ENCODE measurements at regions not wholly inside any gene's neighbourhood (a gene's known extent, or its start where the extent isn't known, plus 50 kb on each side); places are given as distances from the start of the nearest gene placed in this dataset.

GRCh38 chr9:20016611-20017010 lies 227.8 kb upstream of the SLC24A2 start:
- no peak overlapping the region for H3K4me3 ChIP-seq (ENCODE audit: low read depth, low read length)
- TF ChIP-seq, protein P1, sequence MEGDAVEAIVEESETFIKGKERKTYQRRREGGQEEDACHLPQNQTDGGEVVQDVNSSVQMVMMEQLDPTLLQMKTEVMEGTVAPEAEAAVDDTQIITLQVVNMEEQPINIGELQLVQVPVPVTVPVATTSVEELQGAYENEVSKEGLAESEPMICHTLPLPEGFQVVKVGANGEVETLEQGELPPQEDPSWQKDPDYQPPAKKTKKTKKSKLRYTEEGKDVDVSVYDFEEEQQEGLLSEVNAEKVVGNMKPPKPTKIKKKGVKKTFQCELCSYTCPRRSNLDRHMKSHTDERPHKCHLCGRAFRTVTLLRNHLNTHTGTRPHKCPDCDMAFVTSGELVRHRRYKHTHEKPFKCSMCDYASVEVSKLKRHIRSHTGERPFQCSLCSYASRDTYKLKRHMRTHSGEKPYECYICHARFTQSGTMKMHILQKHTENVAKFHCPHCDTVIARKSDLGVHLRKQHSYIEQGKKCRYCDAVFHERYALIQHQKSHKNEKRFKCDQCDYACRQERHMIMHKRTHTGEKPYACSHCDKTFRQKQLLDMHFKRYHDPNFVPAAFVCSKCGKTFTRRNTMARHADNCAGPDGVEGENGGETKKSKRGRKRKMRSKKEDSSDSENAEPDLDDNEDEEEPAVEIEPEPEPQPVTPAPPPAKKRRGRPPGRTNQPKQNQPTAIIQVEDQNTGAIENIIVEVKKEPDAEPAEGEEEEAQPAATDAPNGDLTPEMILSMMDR (IDR thresholded peaks at IDR 0.05; ENCODE audit: insufficient read depth, low read depth, low read length) = no peak
- DNase-seq (ENCODE audit: low read depth) = no peak

GRCh38 chr9:20015427-20015931 lies 226.6 kb upstream of the SLC24A2 start:
- no peak for DNase-seq (ENCODE audit: low read depth)
- TF ChIP-seq, protein P1 (IDR thresholded peaks at IDR 0.05; ENCODE audit: insufficient read depth, low read depth, low read length) = no peak
- no peak overlapping the region for H3K4me3 ChIP-seq (ENCODE audit: low read depth, low read length)

DNA sequence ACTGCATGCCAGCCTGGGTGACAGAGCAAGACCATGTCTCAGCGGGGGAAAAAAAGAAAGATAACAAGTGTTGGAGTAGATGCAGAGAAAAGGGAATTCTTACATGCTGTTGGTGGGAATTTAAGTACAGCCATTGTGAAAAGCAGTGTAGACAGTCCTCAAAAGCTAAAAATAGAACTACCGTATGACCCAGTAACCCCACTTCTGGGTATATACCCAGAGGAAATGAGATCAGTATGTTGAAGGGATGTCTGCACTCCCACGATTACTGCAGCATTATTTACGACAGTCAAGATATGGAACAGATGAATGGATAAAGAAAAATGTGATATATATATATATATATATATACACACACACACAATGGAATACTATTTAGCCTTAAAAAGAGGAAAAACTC lies 225.3 kb upstream of the SLC24A2 start:
- TF ChIP-seq, protein P1 (IDR thresholded peaks at IDR 0.05; ENCODE audit: insufficient read depth, low read depth, low read length) = no peak
- no peak overlapping the region for H3K4me3 ChIP-seq (ENCODE audit: low read depth, low read length)
- DNase-seq (ENCODE audit: low read depth) = no peak

DNA sequence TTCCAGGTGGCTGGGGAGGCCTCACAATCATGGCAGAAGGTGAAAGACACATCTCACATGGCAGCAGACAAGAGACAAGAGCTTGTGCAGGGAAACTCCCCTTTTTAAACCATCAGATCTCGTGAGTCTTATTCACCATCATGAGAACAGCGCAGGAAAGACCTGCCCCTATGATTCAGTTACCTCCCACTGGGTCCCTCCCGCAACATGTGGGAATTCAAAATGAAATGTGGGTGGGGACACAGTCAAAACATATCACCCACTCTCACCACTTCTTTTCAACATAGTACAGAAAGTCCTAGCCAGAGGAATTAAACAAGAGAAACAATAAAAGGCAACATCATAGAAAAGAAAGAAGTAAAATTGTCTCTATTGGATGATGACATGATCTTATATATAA lies 223.4 kb upstream of the SLC24A2 start:
- no peak overlapping the region for H3K4me3 ChIP-seq (ENCODE audit: low read depth, low read length)
- no peak for DNase-seq (ENCODE audit: low read depth)
- TF ChIP-seq, protein P1 (IDR thresholded peaks at IDR 0.05; ENCODE audit: insufficient read depth, low read depth, low read length) = no peak

- TF ChIP-seq, protein P1 (IDR thresholded peaks at IDR 0.05; ENCODE audit: insufficient read depth, low read depth, low read length) = no peak
- H3K4me3 ChIP-seq (ENCODE audit: low read depth, low read length) = no peak overlapping the region
- DNase-seq (ENCODE audit: low read depth) = no peak
Observed at GRCh38 chr9:20009606-20010005, 220.8 kb upstream of the SLC24A2 start.

- no peak for DNase-seq (ENCODE audit: low read depth)
- TF ChIP-seq, protein P1 (IDR thresholded peaks at IDR 0.05; ENCODE audit: insufficient read depth, low read depth, low read length) = no peak
- H3K4me3 ChIP-seq (ENCODE audit: low read depth, low read length) = no peak overlapping the region
Observed at GRCh38 chr9:20002011-20002410, 213.2 kb upstream of the SLC24A2 start.

DNA sequence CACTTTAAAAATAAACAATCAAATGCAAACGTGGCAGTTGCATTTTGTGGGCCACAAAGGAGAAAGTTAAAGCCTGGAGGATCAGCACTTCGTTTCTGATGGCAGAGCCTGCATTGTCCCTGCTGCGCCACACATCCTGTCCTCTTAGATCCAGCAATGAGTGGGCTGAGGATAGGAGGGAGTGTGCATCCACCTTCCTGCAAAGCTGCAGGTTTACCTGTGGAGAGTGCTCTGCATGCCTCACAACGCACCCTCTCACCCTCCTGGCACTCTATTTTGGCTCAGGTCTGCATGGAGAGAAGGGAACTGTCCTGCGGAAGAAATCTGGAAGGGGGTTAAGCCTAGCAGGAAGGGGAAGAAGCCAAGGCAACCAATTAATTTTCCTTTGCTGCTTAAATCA lies 212.2 kb upstream of the SLC24A2 start:
- H3K4me3 ChIP-seq (ENCODE audit: low read depth, low read length) = no peak overlapping the region
- TF ChIP-seq, protein P1 (IDR thresholded peaks at IDR 0.05; ENCODE audit: insufficient read depth, low read depth, low read length) = no peak
- no peak for DNase-seq (ENCODE audit: low read depth)
